Fibroblast of lung (primary cell): ENCODE measurements at regions not wholly inside any gene's neighbourhood (a gene's known extent, or its start where the extent isn't known, plus 50 kb on each side); places are given as distances from the start of the nearest gene placed in this dataset.

Experiments used
- DNase-seq, 2 donors: peaks; one replicate each; pipeline versions ENCODE4 v3.0.0 to v3.0.0-alpha.2; 2010; ENCODE audit warnings: low read depth in 2 of 2
- H2AFZ ChIP-seq: 2 replicates; pipeline ENCODE4 v1.5.1; 2012; ENCODE audit warnings: low read length, control low read depth, inconsistent platforms
- H3K27ac ChIP-seq: 2 replicates; pipeline ENCODE4 v1.5.1; 2011; ENCODE audit warnings: low read length, control low read depth; ENCODE audit not compliant: insufficient read depth
- H3K27me3 ChIP-seq: 2 replicates; pipeline ENCODE4 v1.5.1; 2011; ENCODE audit warnings: mild to moderate bottlenecking, low read length; ENCODE audit not compliant: control insufficient read depth, insufficient read depth
- H3K36me3 ChIP-seq: 2 replicates; pipeline ENCODE4 v1.5.1; 2011; ENCODE audit warnings: low read length; ENCODE audit not compliant: control insufficient read depth, insufficient read depth
- H3K4me1 ChIP-seq: 2 replicates; pipeline ENCODE4 v1.5.1; 2011; ENCODE audit warnings: low read length; ENCODE audit not compliant: control insufficient read depth, insufficient read depth; ENCODE audit errors: extremely low read depth
- H3K4me2 ChIP-seq: 2 replicates; pipeline ENCODE4 v1.5.1; 2011; ENCODE audit warnings: low read length, control low read depth; ENCODE audit not compliant: insufficient read depth; ENCODE audit errors: extremely low read depth
- H3K4me3 ChIP-seq, 4 experiments: fragments of 200-600 bp in 1 of 4; sonication (generic) in 1 of 4; replicated peaks in 1 of 4; 2 replicates each; pipeline ENCODE4 v1.5.1; 2011 to 2016; ENCODE audit warnings: low read length in 4 of 4, low read depth in 3 of 4, mild to moderate bottlenecking in 3 of 4, control low read depth in 2 of 4, inconsistent platforms in 1 of 4, mixed read lengths in 1 of 4; ENCODE audit not compliant: insufficient read depth in 1 of 4; ENCODE audit errors: control extremely low read depth in 1 of 4
- H3K79me2 ChIP-seq: 2 replicates; pipeline ENCODE4 v1.5.1; 2012; ENCODE audit warnings: mild to moderate bottlenecking, low read length, inconsistent platforms; ENCODE audit not compliant: control insufficient read depth, insufficient read depth
- H3K9ac ChIP-seq: 2 replicates; pipeline ENCODE4 v1.5.1; 2011; ENCODE audit warnings: mild to moderate bottlenecking, low read length, control low read depth; ENCODE audit not compliant: insufficient read depth
- H3K9me3 ChIP-seq: 2 replicates; pipeline ENCODE4 v1.5.1; 2012; ENCODE audit warnings: low read depth, low read length; ENCODE audit not compliant: control insufficient read depth, insufficient read depth
- H4K20me1 ChIP-seq: 2 replicates; pipeline ENCODE4 v1.5.1; 2011; ENCODE audit warnings: low read length; ENCODE audit not compliant: control insufficient read depth, insufficient read depth; ENCODE audit errors: extremely low read depth
- EZH2 ChIP-seq: IDR thresholded peaks from 2 replicates; pipeline ENCODE4 v1.5.1; 2012; ENCODE audit warnings: low read length, control low read depth, mild to moderate bottlenecking; ENCODE audit errors: missing control alignments
- TF ChIP-seq, protein P1 (sequence below), 2 donors: IDR thresholded peaks in 1 of 2; conservative IDR thresholded peaks in 1 of 2; 1 replicate in 1 of 2; 2 replicates in 1 of 2; pipeline ENCODE4 v1.5.1; 2011 to 2012; ENCODE audit warnings: low read length in 2 of 2, control low read depth in 1 of 2, inconsistent platforms in 1 of 2, low read depth in 1 of 2, mild to moderate bottlenecking in 1 of 2

DNA sequence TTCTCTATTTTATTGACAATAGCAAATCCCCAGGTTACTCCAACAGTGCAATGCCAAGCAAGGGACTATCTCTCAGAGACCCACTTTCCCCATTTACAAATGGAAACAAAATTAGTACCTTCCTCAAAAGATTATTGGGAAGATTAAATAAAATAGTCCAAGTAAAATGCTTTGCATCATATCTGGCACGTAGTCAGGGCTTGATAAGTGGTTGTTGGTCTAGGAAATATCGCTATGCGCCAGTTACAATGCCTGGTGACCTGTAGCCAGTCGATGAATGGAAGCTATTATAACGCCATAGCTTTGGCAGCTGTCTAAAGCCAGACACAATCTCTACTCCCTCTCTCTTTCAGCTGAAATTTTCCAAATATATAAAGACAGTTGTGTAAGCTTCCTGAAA lies 220.3 kb downstream of the RAP2A start:
- Histone ChIP-seq H3K9ac (no peak overlapping the region), H3K4me2 (no peak overlapping the region), H4K20me1 (no peaks in the 10 kb centered on the region), H3K9me3 (no peaks in the 10 kb centered on the region), H3K27me3 (peaks cover 3% of the 10 kb centered on the region), H3K36me3 (no peaks in the 10 kb centered on the region), H3K4me1 (no peaks in the 10 kb centered on the region), H2AFZ (no peak overlapping the region), H3K27ac (no peak overlapping the region), H3K4me3 (no peak overlapping the region), H3K79me2 (no peaks in the 10 kb centered on the region)
- TF ChIP-seq, protein P1, sequence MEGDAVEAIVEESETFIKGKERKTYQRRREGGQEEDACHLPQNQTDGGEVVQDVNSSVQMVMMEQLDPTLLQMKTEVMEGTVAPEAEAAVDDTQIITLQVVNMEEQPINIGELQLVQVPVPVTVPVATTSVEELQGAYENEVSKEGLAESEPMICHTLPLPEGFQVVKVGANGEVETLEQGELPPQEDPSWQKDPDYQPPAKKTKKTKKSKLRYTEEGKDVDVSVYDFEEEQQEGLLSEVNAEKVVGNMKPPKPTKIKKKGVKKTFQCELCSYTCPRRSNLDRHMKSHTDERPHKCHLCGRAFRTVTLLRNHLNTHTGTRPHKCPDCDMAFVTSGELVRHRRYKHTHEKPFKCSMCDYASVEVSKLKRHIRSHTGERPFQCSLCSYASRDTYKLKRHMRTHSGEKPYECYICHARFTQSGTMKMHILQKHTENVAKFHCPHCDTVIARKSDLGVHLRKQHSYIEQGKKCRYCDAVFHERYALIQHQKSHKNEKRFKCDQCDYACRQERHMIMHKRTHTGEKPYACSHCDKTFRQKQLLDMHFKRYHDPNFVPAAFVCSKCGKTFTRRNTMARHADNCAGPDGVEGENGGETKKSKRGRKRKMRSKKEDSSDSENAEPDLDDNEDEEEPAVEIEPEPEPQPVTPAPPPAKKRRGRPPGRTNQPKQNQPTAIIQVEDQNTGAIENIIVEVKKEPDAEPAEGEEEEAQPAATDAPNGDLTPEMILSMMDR (conservative IDR thresholded peaks at IDR 0.05 in 1 of 2, IDR thresholded peaks at IDR 0.05 in 1 of 2; ENCODE audit: low read depth in 1 of 2, low read length in 2 of 2): no peak
- peak in 1 of 2 donors; percentile 12 for DNase-seq

DNA sequence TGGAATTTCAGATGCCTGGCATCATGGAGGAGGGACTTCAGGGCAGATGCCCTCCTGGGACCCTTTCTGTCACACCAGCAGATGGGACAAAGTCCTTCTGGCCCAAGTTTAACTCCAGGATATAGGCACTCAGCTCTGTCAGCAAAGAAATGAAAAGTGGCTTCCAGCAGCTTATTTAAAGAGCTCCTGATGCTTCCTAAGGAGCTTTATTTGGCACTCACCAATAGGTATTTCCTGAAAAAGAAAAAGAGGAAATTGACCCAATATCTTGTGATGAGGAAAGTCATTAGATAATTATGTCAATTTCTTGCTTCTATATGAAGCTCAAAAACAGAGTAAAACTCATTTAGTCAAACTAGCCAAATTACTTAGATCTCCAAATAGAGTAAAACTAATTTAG lies 224.6 kb downstream of the RAP2A start:
- H3K79me2 ChIP-seq: no peaks in the 10 kb centered on the region
- no peak overlapping the region for H3K9ac ChIP-seq
- H3K27me3 ChIP-seq: no peaks in the 10 kb centered on the region
- no peaks in the 10 kb centered on the region for H3K4me1 ChIP-seq
- no peaks in the 10 kb centered on the region for H3K36me3 ChIP-seq
- H3K4me2 ChIP-seq: no peak overlapping the region
- H4K20me1 ChIP-seq: no peaks in the 10 kb centered on the region
- no peak overlapping the region for H3K4me3 ChIP-seq
- H2AFZ ChIP-seq: no peak overlapping the region
- TF ChIP-seq EZH2: no peak
- TF ChIP-seq, protein P1 (conservative IDR thresholded peaks at IDR 0.05 in 1 of 2, IDR thresholded peaks at IDR 0.05 in 1 of 2; ENCODE audit: low read depth in 1 of 2, low read length in 2 of 2): no peak
- no peaks in the 10 kb centered on the region for H3K9me3 ChIP-seq
- DNase-seq: no peak
- no peak overlapping the region for H3K27ac ChIP-seq

DNA sequence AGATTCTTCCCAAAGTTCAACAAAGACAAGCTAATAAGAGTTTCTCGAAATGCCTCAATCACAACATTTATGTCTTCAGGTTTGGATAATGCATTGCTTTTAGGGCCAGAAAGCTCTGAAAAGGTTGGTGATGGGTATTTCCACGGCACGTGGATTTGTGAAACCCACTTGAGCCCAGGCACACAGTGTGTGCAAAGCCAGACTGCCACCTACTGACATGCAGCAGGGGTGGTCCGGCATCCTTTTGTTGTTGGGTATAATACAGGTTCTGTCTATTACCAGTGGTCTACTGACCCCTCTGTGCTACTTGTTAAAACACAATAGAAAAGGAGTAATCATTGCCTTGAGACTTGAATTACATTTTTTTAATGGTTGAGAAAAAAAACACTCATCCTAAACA lies 225.6 kb downstream of the RAP2A start:
- Histone ChIP-seq H3K79me2 (no peaks in the 10 kb centered on the region), H3K27me3 (no peaks in the 10 kb centered on the region), H3K4me3 (no peak overlapping the region), H3K27ac (no peak overlapping the region), H3K4me1 (no peaks in the 10 kb centered on the region), H3K9ac (no peak overlapping the region), H3K36me3 (no peaks in the 10 kb centered on the region), H3K4me2 (no peak overlapping the region), H3K9me3 (no peaks in the 10 kb centered on the region), H2AFZ (no peak overlapping the region), H4K20me1 (no peaks in the 10 kb centered on the region)
- DNase-seq: peak; percentile 5 to 47
- TF ChIP-seq EZH2: no peak
- TF ChIP-seq, protein P1 (conservative IDR thresholded peaks at IDR 0.05 in 1 of 2, IDR thresholded peaks at IDR 0.05 in 1 of 2; ENCODE audit: low read depth in 1 of 2, low read length in 2 of 2): peak; percentile 29 to 59
